K562 (cell line): ENCODE measurements at regions not wholly inside any gene's neighbourhood (a gene's known extent, or its start where the extent isn't known, plus 50 kb on each side); places are given as distances from the start of the nearest gene placed in this dataset.

ENCODE experiments used
- CBX2 ChIP-seq: fragments of 200-600 bp; sonication (generic); IDR thresholded peaks from one replicate; pipeline ENCODE4 v1.6.1; 2012; ENCODE audit warnings: mild to moderate bottlenecking, low read length, inconsistent platforms; ENCODE audit not compliant: insufficient read depth, poor library complexity, severe bottlenecking
- CEBPG ChIP-seq, 3 experiments: fragments of 200-800 bp in 1 of 3; sonication (Bioruptor generic) in 1 of 3; sonication (generic) in 1 of 3; formaldehyde crosslinking in 1 of 3; IDR thresholded peaks in 2 of 3; conservative IDR thresholded peaks in 1 of 3; 2 replicates each; pipeline versions ENCODE4 v1.6.1 to v1.8.0; 2016 to 2022; ENCODE audit warnings: missing compliant biosample characterization in 2 of 3, missing genetic modification characterization in 2 of 3, mild to moderate bottlenecking in 1 of 3, missing genetic modification reagents in 1 of 3
- FOXK1 ChIP-seq: sonication (generic); formaldehyde crosslinking; IDR thresholded peaks from 2 replicates; pipeline ENCODE4 v1.8.0; 2022; ENCODE audit warnings: missing genetic modification reagents, mild to moderate bottlenecking, borderline replicate concordance
- MAFF ChIP-seq: IDR thresholded peaks from 2 replicates; pipeline ENCODE4 v1.6.1; 2012; ENCODE audit warnings: low read length, improper control_type of control experiment
- MAFG ChIP-seq: fragments of 450-650 bp; conservative IDR thresholded peaks from 2 replicates; pipeline ENCODE4 v1.6.1; 2016; ENCODE audit warnings: missing genetic modification characterization, missing compliant biosample characterization
- MYNN ChIP-seq, 2 experiments: sonication (generic); formaldehyde crosslinking in 1 of 2; IDR thresholded peaks; 2 replicates each; pipeline versions ENCODE4 v1.5.0 to v1.6.1; 2016 to 2020; ENCODE audit warnings: antibody characterized with exemption in 1 of 2, missing genetic modification reagents in 1 of 2
- NFE2 ChIP-seq: IDR thresholded peaks from 2 replicates; pipeline ENCODE4 v1.6.1; 2014; ENCODE audit warnings: antibody characterized with exemption, low read depth
- SLC30A9 ChIP-seq: fragments of 250-450 bp; sonication (Bioruptor Pico); IDR thresholded peaks from 2 replicates; pipeline ENCODE4 v1.8.0; 2022; ENCODE audit warnings: mild to moderate bottlenecking, moderate library complexity
- SP1 ChIP-seq: sonication (generic); formaldehyde crosslinking; IDR thresholded peaks from 2 replicates; pipeline ENCODE4 v1.8.1; 2022; ENCODE audit warnings: mild to moderate bottlenecking, missing genetic modification reagents
- TBL1XR1 ChIP-seq, 2 experiments: IDR thresholded peaks; 2 replicates each; pipeline ENCODE4 v1.6.1; 2012; ENCODE audit warnings: improper control_type of control experiment in 2 of 2, low read length in 2 of 2, mild to moderate bottlenecking in 1 of 2
- U2AF1 ChIP-seq: fragments of 200-400 bp; formaldehyde crosslinking; optimal IDR thresholded peaks from 2 replicates; pipeline ENCODE3; 2017; ENCODE audit warnings: mild to moderate bottlenecking, low read depth, low read length, moderate library complexity
- ZFP30 ChIP-seq: fragments of 250-450 bp; sonication (Bioruptor Pico); IDR thresholded peaks from 2 replicates; pipeline ENCODE4 v1.8.0; 2022; ENCODE audit warnings: moderate library complexity, mild to moderate bottlenecking, inconsistent platforms, borderline replicate concordance
- ZNF282 ChIP-seq: sonication (generic); formaldehyde crosslinking; IDR thresholded peaks from 2 replicates; pipeline ENCODE4 v1.8.1; 2023; ENCODE audit warnings: missing genetic modification reagents
- ZNF316 ChIP-seq: fragments of 450-650 bp; IDR thresholded peaks from 2 replicates; pipeline ENCODE4 v1.6.1; 2016
- ZNF695 ChIP-seq: fragments of 450-650 bp; formaldehyde crosslinking; IDR thresholded peaks from 2 replicates; pipeline ENCODE4 v1.4.0; 2020; ENCODE audit warnings: mild to moderate bottlenecking, moderate library complexity
- TF ChIP-seq, protein P1 (sequence below): fragments of 250-450 bp; sonication (Bioruptor Pico); IDR thresholded peaks from 2 replicates; pipeline ENCODE4 v1.4.0; 2020; ENCODE audit warnings: borderline replicate concordance

DNA sequence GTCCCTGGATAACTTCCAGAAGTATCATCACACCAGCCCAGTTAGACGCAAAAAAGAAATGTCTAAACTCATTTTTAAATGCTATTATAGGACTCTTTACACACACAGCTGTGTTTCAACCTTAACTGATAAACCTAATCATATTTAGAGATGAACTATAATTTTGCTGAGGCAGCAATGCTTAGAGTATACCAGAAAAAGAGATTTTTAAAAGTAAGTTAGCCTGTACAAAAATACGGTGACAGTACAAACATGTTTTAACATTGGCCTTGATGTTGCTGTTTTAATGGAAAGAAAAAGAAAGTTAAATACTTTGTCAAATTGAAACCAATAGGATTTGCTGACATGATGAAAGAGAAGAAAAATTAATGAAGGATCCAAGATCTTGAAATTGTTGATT is 1341.2 kb upstream of the CDH6 start (continued):
- TF ChIP-seq SP1 (CRISPR knock-in tag) (no peak), CEBPG (CRISPR knock-in tag; IDR thresholded peaks at IDR 0.05) (no peak), CEBPG (tag; conservative IDR thresholded peaks at IDR 0.05 in 1 of 2, IDR thresholded peaks at IDR 0.05 in 1 of 2) (no peak), CBX2 (no peak), U2AF1 (no peak), MYNN (IDR thresholded peaks at IDR 0.05) (no peak), MYNN (CRISPR knock-in tag; IDR thresholded peaks at IDR 0.05) (no peak), MAFF (peak; percentile 45; the same call in 1 of the 2 replicates), ZNF282 (CRISPR knock-in tag) (no peak), TBL1XR1 (IDR thresholded peaks at IDR 0.05; ENCODE audit: low read length in 2 of 2) (no peak), FOXK1 (no peak), ZNF695 (no peak), ZFP30 (CRISPR knock-in tag) (no peak), SLC30A9 (CRISPR knock-in tag) (no peak), MAFG (tag) (peak; percentile 65), ZNF316 (peak; percentile 75), NFE2 (no peak)
- TF ChIP-seq, protein P1, sequence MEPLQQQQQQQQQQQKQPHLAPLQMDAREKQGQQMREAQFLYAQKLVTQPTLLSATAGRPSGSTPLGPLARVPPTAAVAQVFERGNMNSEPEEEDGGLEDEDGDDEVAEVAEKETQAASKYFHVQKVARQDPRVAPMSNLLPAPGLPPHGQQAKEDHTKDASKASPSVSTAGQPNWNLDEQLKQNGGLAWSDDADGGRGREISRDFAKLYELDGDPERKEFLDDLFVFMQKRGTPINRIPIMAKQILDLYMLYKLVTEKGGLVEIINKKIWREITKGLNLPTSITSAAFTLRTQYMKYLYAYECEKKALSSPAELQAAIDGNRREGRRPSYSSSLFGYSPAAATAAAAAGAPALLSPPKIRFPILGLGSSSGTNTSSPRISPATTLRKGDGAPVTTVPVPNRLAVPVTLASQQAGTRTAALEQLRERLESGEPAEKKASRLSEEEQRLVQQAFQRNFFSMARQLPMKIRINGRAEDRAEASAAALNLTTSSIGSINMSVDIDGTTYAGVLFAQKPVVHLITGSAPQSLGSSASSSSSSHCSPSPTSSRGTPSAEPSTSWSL (CRISPR knock-in tag): no peak
